ENCODE measurements at regions not wholly inside any gene's neighbourhood (a gene's known extent, or its start where the extent isn't known, plus 50 kb on each side); places are given as distances from the start of the nearest gene placed in this dataset.

DNA sequence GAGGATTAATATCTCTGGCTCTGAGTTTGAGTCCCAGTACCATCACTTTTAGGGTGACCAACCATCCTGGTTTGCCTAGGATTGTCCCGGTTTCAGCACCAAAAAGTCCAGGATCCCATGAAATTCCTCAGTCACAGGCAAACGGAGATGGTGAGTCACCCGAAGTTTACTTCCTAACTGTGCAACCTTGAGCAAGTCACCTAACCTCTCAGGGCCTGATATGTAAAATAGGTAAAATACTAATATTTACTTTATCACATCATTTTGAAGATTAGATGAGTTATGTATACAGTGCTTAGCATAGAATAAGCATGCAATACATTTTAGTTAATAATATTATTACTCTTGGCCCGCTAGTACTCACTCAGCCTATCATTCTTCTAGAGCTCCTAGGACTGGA lies 91.1 kb upstream of the KCNMB2 start:
- BruUV-seq (replicated peaks): no TSS peak

DNA sequence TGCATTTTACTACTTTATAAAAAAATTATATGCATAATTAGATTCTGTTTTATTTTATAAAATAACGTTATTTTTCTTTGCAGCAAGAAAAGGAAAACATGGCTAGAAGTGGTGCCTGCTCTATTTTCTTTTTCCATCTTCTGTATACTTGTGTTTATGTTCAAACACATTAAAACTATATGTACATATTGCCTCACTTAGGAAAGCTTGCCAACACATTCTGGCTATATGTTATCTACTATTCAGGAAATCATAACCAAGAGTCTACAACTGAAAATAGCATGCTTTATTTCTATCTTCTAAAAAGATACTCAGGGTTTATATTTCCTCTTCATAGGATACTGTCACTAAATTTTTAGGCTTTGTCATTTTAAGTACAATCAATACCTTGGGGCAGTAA lies 90.2 kb upstream of the KCNMB2 start:
- Histone ChIP-seq H3K27me3 (ENCODE audit: control insufficient read depth in 1 of 2, insufficient read depth in 2 of 2, low read length in 2 of 2) (no peaks in the 10 kb centered on the region), H3K4me1 (ENCODE audit: insufficient read depth, low read length) (no peaks in the 10 kb centered on the region), H4K20me1 (ENCODE audit: insufficient read depth, low read length) (no peaks in the 10 kb centered on the region), H3K27ac (ENCODE audit: extremely low read length, insufficient read depth, low read length) (no peak overlapping the region), H3K79me2 (ENCODE audit: insufficient read depth, low read length) (no peaks in the 10 kb centered on the region), H3K4me3 (replicated peaks in 1 of 3; ENCODE audit: insufficient read depth in 1 of 3, low read depth in 2 of 3, low read length in 3 of 3) (no peak overlapping the region), H3K9ac (ENCODE audit: insufficient read depth, low read depth, low read length) (no peak overlapping the region), H2AFZ (ENCODE audit: low read length) (no peak overlapping the region), H3K36me3 (replicated peaks in 1 of 2; ENCODE audit: control insufficient read depth in 1 of 2, insufficient read depth in 2 of 2, low read length in 2 of 2) (no peaks in the 10 kb centered on the region), H3K4me2 (ENCODE audit: low read depth, low read length) (no peak overlapping the region), H3K9me3 (ENCODE audit: low read length) (no peaks in the 10 kb centered on the region)
- POLR2A ChIA-PET: no interaction called here
- 2% methylated on average over 1 of the region's 1 CpG for WGBS (ENCODE audit: low lambda C conversion rate)
- FAIRE-seq (no peak), ATAC-seq (no peak), DNase-seq (ENCODE audit: low spot score) (no peak)
- CTCF ChIA-PET (ENCODE audit: low intra/inter-chr PET ratio, low total read pairs): no interaction called here
- BruUV-seq (replicated peaks): no TSS peak
- in situ Hi-C loops (cut with HindIII; ENCODE audit: extremely low pct_ligation_motif_present, low pct_unique_long_range_greater_than_20kb) (loop anchor here (25.0 kb wide), 1 partner anchor 866 kb away; the partner anchor contains the start of gene ZNF639), intact Hi-C loops (cut with micrococcal nuclease; ENCODE audit: unreplicated experiment) (no loop called here)
- TF ChIP-seq ZSCAN12 (CRISPR knock-in tag; IDR thresholded peaks at IDR 0.05): no peak
- no peak for TF ChIP-seq ZBTB1 (CRISPR knock-in tag; IDR thresholded peaks at IDR 0.05; ENCODE audit: borderline replicate concordance)
- no peak for TF ChIP-seq MED13 (CRISPR knock-in tag; IDR thresholded peaks at IDR 0.05)
- no peak for TF ChIP-seq GLI4 (CRISPR knock-in tag; IDR thresholded peaks at IDR 0.05; ENCODE audit: borderline replicate concordance)

More for the DNA sequence above, 91.1 kb upstream of the KCNMB2 start:
- no peaks in the 10 kb centered on the region for H3K4me1 ChIP-seq (ENCODE audit: insufficient read depth, low read length)
- no peaks in the 10 kb centered on the region for H3K79me2 ChIP-seq (ENCODE audit: insufficient read depth, low read length)
- no peaks in the 10 kb centered on the region for H3K36me3 ChIP-seq (replicated peaks in 1 of 2; ENCODE audit: control insufficient read depth in 1 of 2, insufficient read depth in 2 of 2, low read length in 2 of 2)
- H3K27ac ChIP-seq (ENCODE audit: extremely low read length, insufficient read depth, low read length): no peak overlapping the region
- ATAC-seq (no peak), FAIRE-seq (no peak), DNase-seq (ENCODE audit: low spot score) (no peak)
- intact Hi-C loops (cut with micrococcal nuclease; ENCODE audit: unreplicated experiment) (no loop called here), in situ Hi-C loops (cut with HindIII; ENCODE audit: extremely low pct_ligation_motif_present, low pct_unique_long_range_greater_than_20kb) (loop anchor here (25.0 kb wide), 1 partner anchor 867 kb away; the partner anchor contains the start of gene ZNF639)
- no peak overlapping the region for H2AFZ ChIP-seq (ENCODE audit: low read length)
- H4K20me1 ChIP-seq (ENCODE audit: insufficient read depth, low read length): no peaks in the 10 kb centered on the region
- ChIA-PET CTCF (ENCODE audit: low intra/inter-chr PET ratio, low total read pairs) (no interaction called here), POLR2A (no interaction called here)
- H3K27me3 ChIP-seq (ENCODE audit: control insufficient read depth in 1 of 2, insufficient read depth in 2 of 2, low read length in 2 of 2): no peaks in the 10 kb centered on the region
- H3K4me2 ChIP-seq (ENCODE audit: low read depth, low read length): no peak overlapping the region
- H3K9ac ChIP-seq (ENCODE audit: insufficient read depth, low read depth, low read length): no peak overlapping the region
- 11% methylated on average over 4 of the region's 4 CpGs for WGBS (ENCODE audit: low lambda C conversion rate)
- no peaks in the 10 kb centered on the region for H3K9me3 ChIP-seq (ENCODE audit: low read length)
- no peak for TF ChIP-seq BCL3 (CRISPR knock-in tag; IDR thresholded peaks at IDR 0.05)
- no peak for TF ChIP-seq GFI1 (CRISPR knock-in tag; IDR thresholded peaks at IDR 0.05; ENCODE audit: borderline replicate concordance)
- no peak for TF ChIP-seq MBNL3 (CRISPR knock-in tag; conservative IDR thresholded peaks at IDR 0.05)
- no peak for TF ChIP-seq ZBTB3 (CRISPR knock-in tag; IDR thresholded peaks at IDR 0.05; ENCODE audit: borderline replicate concordance, low read depth)
- no peak overlapping the region for H3K4me3 ChIP-seq (replicated peaks in 1 of 3; ENCODE audit: insufficient read depth in 1 of 3, low read depth in 2 of 3, low read length in 3 of 3)
